ENCODE measurements at regions not wholly inside any gene's neighbourhood (a gene's known extent, or its start where the extent isn't known, plus 50 kb on each side); places are given as distances from the start of the nearest gene placed in this dataset.

DNA sequence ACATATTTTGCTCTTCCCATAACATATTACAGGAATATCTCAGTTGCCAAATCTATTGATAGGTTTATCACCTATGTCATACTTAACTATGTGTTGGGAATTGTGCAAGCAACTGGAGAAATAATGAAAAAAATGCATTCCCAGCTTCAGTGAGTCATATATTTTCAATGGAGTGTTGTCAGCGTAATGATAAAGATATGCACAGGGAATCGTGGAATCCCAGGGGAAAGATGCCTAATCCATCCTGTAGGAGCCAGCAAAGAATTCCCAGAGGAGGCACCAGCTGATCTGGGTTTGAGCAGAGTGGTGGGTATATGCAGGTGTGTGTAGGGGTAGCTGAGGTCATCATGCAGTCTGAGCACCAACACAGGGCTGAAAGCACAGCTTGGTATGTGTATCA is 213.3 kb upstream of the DAB1 start:
- TF ChIP-seq CTCF (IDR thresholded peaks at IDR 0.05): no peak
- TF ChIP-seq ZFX (IDR thresholded peaks at IDR 0.05; ENCODE audit: borderline replicate concordance): no peak
- H3K27ac ChIP-seq: no peak overlapping the region

GRCh38 chr1:57633881-57634280 is 210.0 kb upstream of the DAB1 start:
- no peak overlapping the region for H3K27ac ChIP-seq
- TF ChIP-seq ZFX (IDR thresholded peaks at IDR 0.05; ENCODE audit: borderline replicate concordance): no peak
- TF ChIP-seq CTCF (IDR thresholded peaks at IDR 0.05): no peak

DNA sequence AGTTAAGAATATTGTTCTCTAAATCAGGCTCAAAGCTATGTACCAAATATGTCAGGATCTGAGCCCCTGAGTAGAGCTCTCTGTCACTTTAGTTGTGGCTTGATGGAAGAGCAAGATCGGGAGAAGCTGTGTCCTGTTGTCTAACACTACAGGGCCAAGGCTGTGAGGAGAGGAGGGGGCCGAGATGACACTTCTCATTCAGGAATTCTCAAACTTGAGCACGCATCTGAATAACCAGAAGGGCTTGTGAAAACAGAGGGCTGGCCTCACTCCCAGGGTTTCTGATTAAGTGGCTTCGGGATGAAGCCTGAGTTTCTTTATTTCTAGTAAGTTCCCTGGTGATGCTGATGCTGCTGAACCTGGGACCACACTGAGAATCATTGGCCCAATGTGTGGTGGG is 209.2 kb upstream of the DAB1 start:
- TF ChIP-seq ZFX (IDR thresholded peaks at IDR 0.05; ENCODE audit: borderline replicate concordance) (no peak), CTCF (IDR thresholded peaks at IDR 0.05) (no peak)
- no peak overlapping the region for H3K27ac ChIP-seq

- no peak overlapping the region for H3K27ac ChIP-seq
- TF ChIP-seq CTCF (IDR thresholded peaks at IDR 0.05) (no peak), ZFX (IDR thresholded peaks at IDR 0.05; ENCODE audit: borderline replicate concordance) (no peak)
These were observed 208.5 kb upstream of the DAB1 start for GRCh38 chr1:57632401-57632800.

DNA sequence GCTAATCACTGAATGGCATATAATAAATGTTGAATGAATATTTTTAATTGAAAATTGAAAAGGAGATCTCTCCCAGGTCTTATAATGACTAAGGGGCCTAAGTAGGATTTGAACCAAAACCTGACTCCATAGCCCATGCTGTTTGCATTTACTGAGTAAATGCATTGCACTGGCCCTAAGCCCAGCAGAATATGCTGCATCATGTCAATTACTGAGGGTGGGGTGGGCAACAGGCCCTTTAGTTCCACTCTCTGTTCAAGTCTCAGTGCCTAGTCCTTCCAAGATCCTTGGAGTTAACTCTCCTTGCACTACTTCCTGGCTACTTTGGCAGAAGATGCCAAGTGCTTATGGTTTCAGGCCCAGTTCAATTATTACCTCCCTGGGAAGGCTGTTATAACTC is 203.8 kb upstream of the DAB1 start:
- TF ChIP-seq ZFX (IDR thresholded peaks at IDR 0.05; ENCODE audit: borderline replicate concordance): no peak
- no peak for TF ChIP-seq CTCF (IDR thresholded peaks at IDR 0.05)
- H3K27ac ChIP-seq: no peak overlapping the region

- no peak for TF ChIP-seq ZFX (IDR thresholded peaks at IDR 0.05; ENCODE audit: borderline replicate concordance)
- H3K27ac ChIP-seq: no peak overlapping the region
These were observed 200.1 kb upstream of the DAB1 start for GRCh38 chr1:57623791-57624538.

GRCh38 chr1:57623039-57623790 is 199.4 kb upstream of the DAB1 start:
- H3K27ac ChIP-seq: no peak overlapping the region
- TF ChIP-seq ZFX (IDR thresholded peaks at IDR 0.05; ENCODE audit: borderline replicate concordance) (no peak), CTCF (IDR thresholded peaks at IDR 0.05) (no peak)

All from 22Rv1 (cell line).